SK-N-SH (cell line): ENCODE measurements at regions not wholly inside any gene's neighbourhood (a gene's known extent, or its start where the extent isn't known, plus 50 kb on each side); places are given as distances from the start of the nearest gene placed in this dataset.

ENCODE experiments used
- CTCF ChIA-PET: fragments of 300-600, 350-600 bp; formaldehyde crosslinking; extraction: SDS; loops from one replicate; lab custom pipeline; 2021; lab: Yijun Ruan, JAX
- POLR2A ChIA-PET: fragments of 350-600 bp; sonication (Branson Sonifier 250); formaldehyde crosslinking; extraction: SDS; loops from one replicate; lab custom pipeline; 2020; ENCODE audit warnings: antibody characterized with exemption, inconsistent platforms; lab: Yijun Ruan, JAX
- DNase-seq: peaks from one replicate; pipeline ENCODE4 v3.0.0; 2012
- H2AFZ ChIP-seq: fragments of 200-600 bp; sonication (generic); 2 replicates; pipeline ENCODE4 v1.8.1; 2016; ENCODE audit warnings: antibody characterized with exemption, mild to moderate bottlenecking, low read depth
- H3F3A ChIP-seq: fragments of 200-600 bp; sonication (generic); replicated peaks from 2 replicates; pipeline ENCODE3; 2016; ENCODE audit warnings: antibody characterized with exemption, mild to moderate bottlenecking; ENCODE audit not compliant: insufficient read depth
- H3K27ac ChIP-seq, 2 experiments: fragments of 200-500 bp in 1 of 2; fragments of 200-600 bp in 1 of 2; sonication (Bioruptor generic) in 1 of 2; sonication (generic), shearing (Covaris generic) in 1 of 2; 2 replicates each; pipeline versions ENCODE4 v1.5.1 to v1.6.1; 2014 to 2016; ENCODE audit warnings: low read depth in 2 of 2, inconsistent platforms in 1 of 2, low read length in 1 of 2, mild to moderate bottlenecking in 1 of 2, mixed read lengths in 1 of 2
- H3K27me3 ChIP-seq: fragments of 200-600 bp; sonication (generic), shearing (Covaris generic); 2 replicates; pipeline ENCODE4 v1.6.1; 2016; ENCODE audit warnings: mixed run types; ENCODE audit not compliant: insufficient read depth
- H3K36me3 ChIP-seq, 2 experiments: fragments of 200-500 bp in 1 of 2; fragments of 200-600 bp in 1 of 2; sonication (Bioruptor generic) in 1 of 2; sonication (generic) in 1 of 2; replicated peaks in 1 of 2; 2 replicates each; pipeline versions ENCODE3 to v1.5.1; 2014 to 2016; ENCODE audit warnings: low read length in 1 of 2, mild to moderate bottlenecking in 1 of 2; ENCODE audit not compliant: insufficient read depth in 2 of 2, control insufficient read depth in 1 of 2
- H3K4me1 ChIP-seq, 2 experiments: fragments of 200-500 bp in 1 of 2; fragments of 200-600 bp in 1 of 2; sonication (Bioruptor generic) in 1 of 2; sonication (generic), shearing (Covaris generic) in 1 of 2; 2 replicates each; pipeline versions ENCODE4 v1.5.1 to v1.6.1; 2014 to 2016; ENCODE audit warnings: low read depth in 1 of 2, low read length in 1 of 2, mixed run types in 1 of 2; ENCODE audit not compliant: insufficient read depth in 2 of 2, control insufficient read depth in 1 of 2
- H3K4me2 ChIP-seq: fragments of 200-600 bp; sonication (generic), shearing (Covaris generic); 2 replicates; pipeline ENCODE4 v1.6.1; 2017; ENCODE audit warnings: mixed run types
- H3K4me3 ChIP-seq, 2 experiments: fragments of 200-500 bp in 1 of 2; fragments of 200-600 bp in 1 of 2; sonication (Bioruptor generic) in 1 of 2; sonication (generic), shearing (Covaris generic) in 1 of 2; 2 replicates each; pipeline versions ENCODE4 v1.5.1 to v1.8.1; 2014 to 2016; ENCODE audit warnings: low read depth in 2 of 2, inconsistent platforms in 1 of 2, low read length in 1 of 2, mild to moderate bottlenecking in 1 of 2, mixed read lengths in 1 of 2, moderate library complexity in 1 of 2
- H3K79me2 ChIP-seq: fragments of 200-600 bp; sonication (generic); 2 replicates; pipeline ENCODE4 v1.8.1; 2017; ENCODE audit warnings: mild to moderate bottlenecking; ENCODE audit not compliant: insufficient read depth
- H3K9ac ChIP-seq: fragments of 200-600 bp; sonication (generic); 2 replicates; pipeline ENCODE4 v1.6.1; 2017; ENCODE audit warnings: mixed run types
- H3K9me2 ChIP-seq: fragments of 200-600 bp; sonication (generic); 2 replicates; pipeline ENCODE4 v1.6.1; 2017; ENCODE audit warnings: mixed run types
- H3K9me3 ChIP-seq: fragments of 200-600 bp; sonication (generic); 2 replicates; pipeline ENCODE4 v1.6.1; 2017; ENCODE audit warnings: mixed run types, mild to moderate bottlenecking, moderate library complexity
- H4K20me1 ChIP-seq: fragments of 200-600 bp; sonication (generic); 2 replicates; pipeline ENCODE4 v1.6.1; 2017; ENCODE audit warnings: mild to moderate bottlenecking, mixed run types; ENCODE audit not compliant: insufficient read depth
- CHD2 ChIP-seq: fragments of 150-350 bp; IDR thresholded peaks from 2 replicates; pipeline ENCODE4 v1.6.1; 2018; ENCODE audit warnings: low read length; ENCODE audit not compliant: partially characterized antibody
- EP300 ChIP-seq, 2 experiments: IDR thresholded peaks; 2 replicates each; pipeline versions ENCODE4 v1.4.0 to v1.6.1; 2012; ENCODE audit warnings: borderline replicate concordance in 1 of 2, low read depth in 1 of 2, low read length in 1 of 2
- EZH2phosphoT487 ChIP-seq: fragments of 200-600 bp; sonication (generic); IDR thresholded peaks from 2 replicates; pipeline ENCODE4 v1.6.1; 2017; ENCODE audit warnings: low read depth, mixed run types, mild to moderate bottlenecking, antibody characterized with exemption, moderate library complexity, borderline replicate concordance
- FOSL2 ChIP-seq: IDR thresholded peaks from 2 replicates; pipeline ENCODE4 v1.4.0; 2012; ENCODE audit warnings: low read depth, mild to moderate bottlenecking, moderate library complexity, borderline replicate concordance
- FOXJ3 ChIP-seq: sonication (generic); formaldehyde crosslinking; IDR thresholded peaks from 2 replicates; pipeline ENCODE4 v1.5.1; 2020; ENCODE audit warnings: mild to moderate bottlenecking, missing genetic modification reagents
- MEF2A ChIP-seq: IDR thresholded peaks from 2 replicates; pipeline ENCODE4 v1.4.0; 2012; ENCODE audit warnings: low read depth, borderline replicate concordance
- POLR2AphosphoS5 ChIP-seq: IDR thresholded peaks from 2 replicates; pipeline ENCODE4 v1.6.1; 2012; ENCODE audit warnings: low read depth, low read length
- RAD21 ChIP-seq: IDR thresholded peaks from 2 replicates; pipeline ENCODE4 v1.6.1; 2012; ENCODE audit warnings: mild to moderate bottlenecking, low read length
- SIN3A ChIP-seq: IDR thresholded peaks from 2 replicates; pipeline ENCODE4 v1.6.1; 2012; ENCODE audit warnings: low read depth, mild to moderate bottlenecking, low read length, moderate library complexity, borderline replicate concordance
- SMC3 ChIP-seq: IDR thresholded peaks from 2 replicates; pipeline ENCODE4 v1.6.1; 2012; ENCODE audit warnings: low read depth, low read length, improper control_type of control experiment
- TCF12 ChIP-seq: IDR thresholded peaks from 2 replicates; pipeline ENCODE4 v1.4.0; 2012
- TEAD4 ChIP-seq: IDR thresholded peaks from 2 replicates; pipeline ENCODE4 v1.4.0; 2012; ENCODE audit warnings: mild to moderate bottlenecking, borderline replicate concordance; ENCODE audit not compliant: insufficient read depth
- YY1 ChIP-seq: IDR thresholded peaks from 2 replicates; pipeline ENCODE4 v1.4.0; 2012; ENCODE audit warnings: low read depth, mild to moderate bottlenecking
- WGBS: methylation state at CpG from one replicate; pipeline ENCODE4 v1.1.6; 2017; ENCODE audit warnings: low lambda C conversion rate; 5-methylcytosine and 5-hydroxymethylcytosine counted together
- TF ChIP-seq, protein P1 (sequence below): fragments of 200-600 bp; sonication (generic); IDR thresholded peaks from 2 replicates; pipeline ENCODE4 v1.6.1; 2017; ENCODE audit warnings: antibody characterized with exemption, mild to moderate bottlenecking, moderate library complexity
- TF ChIP-seq, protein P2 (sequence below): IDR thresholded peaks from 2 replicates; pipeline ENCODE4 v1.4.0; 2012; ENCODE audit warnings: low read depth, borderline replicate concordance
- TF ChIP-seq, protein P3 (sequence below): IDR thresholded peaks from 2 replicates; pipeline ENCODE4 v1.4.0; 2012; ENCODE audit warnings: low read depth
- TF ChIP-seq, protein P4 (sequence below): IDR thresholded peaks from 2 replicates; pipeline ENCODE4 v1.4.0; 2012; ENCODE audit warnings: low read depth, borderline replicate concordance
- TF ChIP-seq, protein P5 (sequence below): fragments of 150-350 bp; IDR thresholded peaks from 2 replicates; pipeline ENCODE4 v1.6.1; 2017; ENCODE audit warnings: antibody characterized with exemption, low read length, low read depth, borderline replicate concordance

DNA sequence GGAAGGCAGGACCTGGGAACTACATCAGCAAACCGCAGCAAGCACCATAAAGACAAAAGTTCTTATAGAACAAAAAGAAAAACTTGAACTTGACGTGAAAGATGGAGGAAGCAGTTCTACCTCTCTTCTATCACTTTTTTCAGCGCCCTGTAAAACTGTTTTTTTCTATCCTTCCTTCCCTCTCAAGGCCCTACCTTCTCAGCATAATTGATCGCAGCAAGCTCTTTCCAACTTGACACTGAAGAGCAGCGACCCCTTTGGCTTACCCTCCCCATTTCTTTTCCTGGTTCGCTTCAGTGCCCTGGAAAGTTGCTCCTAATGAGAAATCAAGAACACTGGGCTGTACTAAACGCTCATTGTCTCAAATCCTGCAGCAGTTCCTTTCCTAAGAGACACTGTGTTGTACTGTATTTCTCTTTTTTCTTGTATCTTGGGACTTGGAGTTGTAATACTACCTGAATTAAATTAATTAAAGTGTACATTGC lies 150.6 kb upstream of the SLC4A4 start:
- 8% methylated on average over 7 of the region's 7 CpGs for WGBS
- H4K20me1 ChIP-seq: no peaks in the 10 kb centered on the region
- H3K36me3 ChIP-seq: no peaks in the 10 kb centered on the region
- H3K79me2 ChIP-seq: no peaks in the 10 kb centered on the region
- peak overlapping the region; percentile 87 for H3K4me2 ChIP-seq
- TF ChIP-seq TEAD4 (no peak), SIN3A (no peak), MEF2A (no peak), POLR2AphosphoS5 (no peak), YY1 (no peak), CHD2 (no peak)
- TF ChIP-seq, protein P1, sequence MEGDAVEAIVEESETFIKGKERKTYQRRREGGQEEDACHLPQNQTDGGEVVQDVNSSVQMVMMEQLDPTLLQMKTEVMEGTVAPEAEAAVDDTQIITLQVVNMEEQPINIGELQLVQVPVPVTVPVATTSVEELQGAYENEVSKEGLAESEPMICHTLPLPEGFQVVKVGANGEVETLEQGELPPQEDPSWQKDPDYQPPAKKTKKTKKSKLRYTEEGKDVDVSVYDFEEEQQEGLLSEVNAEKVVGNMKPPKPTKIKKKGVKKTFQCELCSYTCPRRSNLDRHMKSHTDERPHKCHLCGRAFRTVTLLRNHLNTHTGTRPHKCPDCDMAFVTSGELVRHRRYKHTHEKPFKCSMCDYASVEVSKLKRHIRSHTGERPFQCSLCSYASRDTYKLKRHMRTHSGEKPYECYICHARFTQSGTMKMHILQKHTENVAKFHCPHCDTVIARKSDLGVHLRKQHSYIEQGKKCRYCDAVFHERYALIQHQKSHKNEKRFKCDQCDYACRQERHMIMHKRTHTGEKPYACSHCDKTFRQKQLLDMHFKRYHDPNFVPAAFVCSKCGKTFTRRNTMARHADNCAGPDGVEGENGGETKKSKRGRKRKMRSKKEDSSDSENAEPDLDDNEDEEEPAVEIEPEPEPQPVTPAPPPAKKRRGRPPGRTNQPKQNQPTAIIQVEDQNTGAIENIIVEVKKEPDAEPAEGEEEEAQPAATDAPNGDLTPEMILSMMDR: no peak
- TF ChIP-seq, all 33 proteins: peak for 0
- ChIA-PET POLR2A (no interaction called here), CTCF (interaction anchor here (1.1 kb wide), 1 partner anchor 11 kb away, joined by 3 read pairs; no protein-coding TSS in a partner anchor)
- Histone ChIP-seq H3K27me3 (peaks cover 52% of the 10 kb centered on the region; the same call in 1 of the 2 replicates), H3K4me1 (peaks cover 0 to 5% of the 10 kb centered on the region in 2 experiments; a peak in 2 of 4 replicates), H3K27ac (no peak overlapping the region), H2AFZ (peak overlapping the region; percentile 50; the same call in 1 of the 2 replicates), H3K9me2 (no peaks in the 10 kb centered on the region), H3K9me3 (no peaks in the 10 kb centered on the region), H3F3A (no peaks in the 10 kb centered on the region), H3K9ac (no peak overlapping the region), H3K4me3 (0 out of 4 replicates have a peak overlapping the region, but pooled peaks of 1 of the 2 experiments have one; percentile 7)
- no peak for DNase-seq

DNA sequence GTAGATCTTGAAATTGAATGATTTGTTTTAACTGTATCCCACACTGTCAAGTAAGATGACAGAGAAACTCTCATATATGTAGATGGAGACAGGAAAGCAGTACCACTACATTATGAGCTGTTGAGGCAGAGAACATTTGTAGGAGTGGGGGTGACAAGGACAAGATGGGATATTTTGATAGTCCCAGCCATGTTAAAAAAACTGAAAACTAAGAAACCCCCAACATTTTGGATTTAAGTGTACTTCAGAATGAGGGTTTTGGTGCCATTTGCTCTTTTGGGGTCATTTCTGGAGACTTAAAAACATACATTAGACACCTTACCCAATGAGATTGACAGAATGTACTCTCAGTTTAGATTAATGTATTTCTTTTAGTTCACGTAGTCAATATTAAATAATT lies 149.9 kb upstream of the SLC4A4 start:
- H2AFZ ChIP-seq: 0 out of 2 replicates have a peak overlapping the region, but pooled peaks have one; percentile 18
- H3K9me2 ChIP-seq: no peaks in the 10 kb centered on the region
- no peaks in the 10 kb centered on the region for H3K9me3 ChIP-seq
- no peaks in the 10 kb centered on the region for H3K79me2 ChIP-seq
- H3K9ac ChIP-seq: no peak overlapping the region
- TF ChIP-seq, protein P2, sequence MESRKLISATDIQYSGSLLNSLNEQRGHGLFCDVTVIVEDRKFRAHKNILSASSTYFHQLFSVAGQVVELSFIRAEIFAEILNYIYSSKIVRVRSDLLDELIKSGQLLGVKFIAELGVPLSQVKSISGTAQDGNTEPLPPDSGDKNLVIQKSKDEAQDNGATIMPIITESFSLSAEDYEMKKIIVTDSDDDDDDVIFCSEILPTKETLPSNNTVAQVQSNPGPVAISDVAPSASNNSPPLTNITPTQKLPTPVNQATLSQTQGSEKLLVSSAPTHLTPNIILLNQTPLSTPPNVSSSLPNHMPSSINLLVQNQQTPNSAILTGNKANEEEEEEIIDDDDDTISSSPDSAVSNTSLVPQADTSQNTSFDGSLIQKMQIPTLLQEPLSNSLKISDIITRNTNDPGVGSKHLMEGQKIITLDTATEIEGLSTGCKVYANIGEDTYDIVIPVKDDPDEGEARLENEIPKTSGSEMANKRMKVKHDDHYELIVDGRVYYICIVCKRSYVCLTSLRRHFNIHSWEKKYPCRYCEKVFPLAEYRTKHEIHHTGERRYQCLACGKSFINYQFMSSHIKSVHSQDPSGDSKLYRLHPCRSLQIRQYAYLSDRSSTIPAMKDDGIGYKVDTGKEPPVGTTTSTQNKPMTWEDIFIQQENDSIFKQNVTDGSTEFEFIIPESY: no peak
- TF ChIP-seq, protein P3, sequence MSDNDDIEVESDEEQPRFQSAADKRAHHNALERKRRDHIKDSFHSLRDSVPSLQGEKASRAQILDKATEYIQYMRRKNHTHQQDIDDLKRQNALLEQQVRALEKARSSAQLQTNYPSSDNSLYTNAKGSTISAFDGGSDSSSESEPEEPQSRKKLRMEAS: no peak
- TF ChIP-seq, protein P4, sequence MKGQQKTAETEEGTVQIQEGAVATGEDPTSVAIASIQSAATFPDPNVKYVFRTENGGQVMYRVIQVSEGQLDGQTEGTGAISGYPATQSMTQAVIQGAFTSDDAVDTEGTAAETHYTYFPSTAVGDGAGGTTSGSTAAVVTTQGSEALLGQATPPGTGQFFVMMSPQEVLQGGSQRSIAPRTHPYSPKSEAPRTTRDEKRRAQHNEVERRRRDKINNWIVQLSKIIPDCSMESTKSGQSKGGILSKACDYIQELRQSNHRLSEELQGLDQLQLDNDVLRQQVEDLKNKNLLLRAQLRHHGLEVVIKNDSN: no peak
- TF ChIP-seq FOXJ3 (CRISPR knock-in tag) (no peak), EZH2phosphoT487 (no peak), TCF12 (no peak), EP300 (IDR thresholded peaks at IDR 0.05; ENCODE audit: borderline replicate concordance in 1 of 2, low read depth in 1 of 2, low read length in 1 of 2) (no peak), SMC3 (no peak), FOSL2 (no peak), RAD21 (no peak)
- TF ChIP-seq, protein P5, sequence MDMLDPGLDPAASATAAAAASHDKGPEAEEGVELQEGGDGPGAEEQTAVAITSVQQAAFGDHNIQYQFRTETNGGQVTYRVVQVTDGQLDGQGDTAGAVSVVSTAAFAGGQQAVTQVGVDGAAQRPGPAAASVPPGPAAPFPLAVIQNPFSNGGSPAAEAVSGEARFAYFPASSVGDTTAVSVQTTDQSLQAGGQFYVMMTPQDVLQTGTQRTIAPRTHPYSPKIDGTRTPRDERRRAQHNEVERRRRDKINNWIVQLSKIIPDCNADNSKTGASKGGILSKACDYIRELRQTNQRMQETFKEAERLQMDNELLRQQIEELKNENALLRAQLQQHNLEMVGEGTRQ: no peak
- TF ChIP-seq, all 33 proteins: peak for 0
- CTCF ChIA-PET: no interaction called here
- Histone ChIP-seq H3K4me1 (peaks cover 0 to 5% of the 10 kb centered on the region in 2 experiments; a peak in 2 of 4 replicates), H3K4me3 (no peak overlapping the region), H3K4me2 (no peak overlapping the region), H3K27me3 (peaks cover 52% of the 10 kb centered on the region; the same call in 1 of the 2 replicates), H3K36me3 (no peaks in the 10 kb centered on the region), H3K27ac (no peak overlapping the region), H4K20me1 (no peaks in the 10 kb centered on the region), H3F3A (no peaks in the 10 kb centered on the region)
- POLR2A ChIA-PET: no interaction called here
- DNase-seq: no peak
- WGBS: 23% methylated on average over 1 of the region's 1 CpG
